Adrenal gland (tissue), 5 donors: ENCODE measurements at regions not wholly inside any gene's neighbourhood (a gene's known extent, or its start where the extent isn't known, plus 50 kb on each side); places are given as distances from the start of the nearest gene placed in this dataset.

Source experiments
- CTCF ChIP-seq, 6 experiments: fragments of 450-650 bp in 4 of 6; fragments of 200-600 bp in 2 of 6; sonication (generic) in 1 of 6; IDR thresholded peaks; 1 replicate in 5 of 6; 2 replicates in 1 of 6; pipeline versions ENCODE4 v1.5.1 to v1.8.0; 2016 to 2021; ENCODE audit warnings: antibody characterized with exemption in 6 of 6, mild to moderate bottlenecking in 2 of 6, moderate library complexity in 1 of 6
- POLR2A ChIP-seq, 2 donors: fragments of 450-650 bp; IDR thresholded peaks; one replicate each; pipeline ENCODE4 v1.6.1; 2017; ENCODE audit warnings: antibody characterized with exemption in 2 of 2, mild to moderate bottlenecking in 2 of 2, moderate library complexity in 1 of 2
- donor health status: DM: no; HTN: no; CAD: no.

DNA sequence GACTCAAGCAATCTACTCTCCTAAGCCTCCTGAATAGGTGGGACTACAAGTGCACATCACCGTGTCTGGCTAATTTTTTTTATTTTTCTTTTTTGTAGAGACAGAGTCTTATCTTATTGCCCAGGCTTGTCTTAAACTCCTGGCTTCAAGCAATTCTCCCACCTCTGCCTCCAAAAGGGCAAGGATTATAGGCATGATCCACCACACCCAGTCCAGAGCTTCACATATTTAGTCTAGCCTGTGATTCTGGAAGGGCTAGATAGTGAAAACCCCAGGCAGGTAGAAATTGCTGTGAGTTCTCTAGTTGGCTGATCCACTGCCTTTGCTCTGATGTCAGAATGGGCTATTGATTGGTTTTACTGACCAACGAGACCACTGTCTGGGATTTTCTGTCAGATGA, 854.6 kb upstream of the MIR17HG start:
- TF ChIP-seq POLR2A (IDR thresholded peaks at IDR 0.05) (no peak), CTCF (IDR thresholded peaks at IDR 0.05) (no peak)
